ENCODE measurements at regions not wholly inside any gene's neighbourhood (a gene's known extent, or its start where the extent isn't known, plus 50 kb on each side); places are given as distances from the start of the nearest gene placed in this dataset.

- Histone ChIP-seq H3K9ac (ENCODE audit: low read length) (no peak overlapping the region), H3K4me3 (ENCODE audit: low read length) (no peak overlapping the region), H3K79me2 (ENCODE audit: low read length) (no peaks in the 10 kb centered on the region), H3K36me3 (ENCODE audit: low read depth, low read length) (no peaks in the 10 kb centered on the region), H3K4me2 (ENCODE audit: low read length) (no peak overlapping the region), H3K4me1 (ENCODE audit: insufficient read depth, low read length) (no peaks in the 10 kb centered on the region), H3K9me3 (ENCODE audit: low read length) (no peaks in the 10 kb centered on the region), H3K27me3 (ENCODE audit: low read length) (peaks cover 14% of the 10 kb centered on the region; the same call in 1 of the 2 replicates), H3F3A (ENCODE audit: low read length, unreplicated experiment) (no peaks in the 10 kb centered on the region), H3K27ac (ENCODE audit: low read length) (no peak overlapping the region), H4K20me1 (ENCODE audit: low read length) (no peaks in the 10 kb centered on the region), H3K9me2 (replicated peaks; ENCODE audit: low read length) (no peaks in the 10 kb centered on the region), H2AFZ (ENCODE audit: low read length) (no peak overlapping the region)
- TF ChIP-seq EZH2 (IDR thresholded peaks at IDR 0.05; ENCODE audit: low read length, unreplicated experiment) = no peak
- TF ChIP-seq CTCF (conservative IDR thresholded peaks at IDR 0.05; ENCODE audit: low read depth, low read length) = no peak
- TF ChIP-seq EZH2phosphoT487 (IDR thresholded peaks at IDR 0.05; ENCODE audit: borderline replicate concordance, low read length) = no peak
- ChIA-PET POLR2A (ENCODE audit: unreplicated experiment) (no interaction called here), CTCF (no interaction called here)
- no TSS peak for BruUV-seq (replicated peaks)
- intact Hi-C loops (cut with micrococcal nuclease) = no loop called here
- DNase-seq (no peak), ATAC-seq (no peak)
These were observed 135.1 kb upstream of the GPC1 start for GRCh38 chr2:240300261-240300821.

- H3K36me3 ChIP-seq (ENCODE audit: low read depth, low read length) = no peaks in the 10 kb centered on the region
- no peak overlapping the region for H3K27ac ChIP-seq (ENCODE audit: low read length)
- DNase-seq = no peak
- peaks cover 14% of the 10 kb centered on the region; the same call in 1 of the 2 replicates for H3K27me3 ChIP-seq (ENCODE audit: low read length)
- BruUV-seq (replicated peaks) = no TSS peak
- no peaks in the 10 kb centered on the region for H4K20me1 ChIP-seq (ENCODE audit: low read length)
- H3F3A ChIP-seq (ENCODE audit: low read length, unreplicated experiment) = no peaks in the 10 kb centered on the region
- no peak for ATAC-seq
- no peak overlapping the region for H3K4me3 ChIP-seq (ENCODE audit: low read length)
- no peak overlapping the region for H3K9ac ChIP-seq (ENCODE audit: low read length)
- H2AFZ ChIP-seq (ENCODE audit: low read length) = no peak overlapping the region
- CTCF ChIA-PET = no interaction called here
- intact Hi-C loops (cut with micrococcal nuclease) = no loop called here
- POLR2A ChIA-PET (ENCODE audit: unreplicated experiment) = no interaction called here
- H3K9me3 ChIP-seq (ENCODE audit: low read length) = no peaks in the 10 kb centered on the region
- H3K4me2 ChIP-seq (ENCODE audit: low read length) = no peak overlapping the region
- no peaks in the 10 kb centered on the region for H3K79me2 ChIP-seq (ENCODE audit: low read length)
- no peaks in the 10 kb centered on the region for H3K4me1 ChIP-seq (ENCODE audit: insufficient read depth, low read length)
- H3K9me2 ChIP-seq (replicated peaks; ENCODE audit: low read length) = no peaks in the 10 kb centered on the region
- TF ChIP-seq CTCF (conservative IDR thresholded peaks at IDR 0.05; ENCODE audit: low read depth, low read length) (no peak), EZH2phosphoT487 (IDR thresholded peaks at IDR 0.05; ENCODE audit: borderline replicate concordance, low read length) (no peak), EZH2 (IDR thresholded peaks at IDR 0.05; ENCODE audit: low read length, unreplicated experiment) (no peak)
These were observed 134.6 kb upstream of the GPC1 start for GRCh38 chr2:240300840-240301239.

- Histone ChIP-seq H2AFZ (ENCODE audit: low read length) (no peak overlapping the region), H3K4me1 (ENCODE audit: insufficient read depth, low read length) (no peaks in the 10 kb centered on the region), H3K4me3 (ENCODE audit: low read length) (no peak overlapping the region), H3K9me3 (ENCODE audit: low read length) (no peaks in the 10 kb centered on the region), H3F3A (ENCODE audit: low read length, unreplicated experiment) (no peaks in the 10 kb centered on the region), H3K4me2 (ENCODE audit: low read length) (no peak overlapping the region), H3K79me2 (ENCODE audit: low read length) (no peaks in the 10 kb centered on the region), H3K36me3 (ENCODE audit: low read depth, low read length) (no peaks in the 10 kb centered on the region), H3K9me2 (replicated peaks; ENCODE audit: low read length) (no peaks in the 10 kb centered on the region), H3K27ac (ENCODE audit: low read length) (no peak overlapping the region), H3K27me3 (ENCODE audit: low read length) (peaks cover 14% of the 10 kb centered on the region; the same call in 1 of the 2 replicates), H4K20me1 (ENCODE audit: low read length) (no peaks in the 10 kb centered on the region), H3K9ac (ENCODE audit: low read length) (no peak overlapping the region)
- ChIA-PET POLR2A (ENCODE audit: unreplicated experiment) (no interaction called here), CTCF (no interaction called here)
- ATAC-seq (no peak), DNase-seq (no peak)
- no TSS peak for BruUV-seq (replicated peaks)
- intact Hi-C loops (cut with micrococcal nuclease) = no loop called here
- TF ChIP-seq EZH2phosphoT487 (IDR thresholded peaks at IDR 0.05; ENCODE audit: borderline replicate concordance, low read length) (no peak), EZH2 (IDR thresholded peaks at IDR 0.05; ENCODE audit: low read length, unreplicated experiment) (no peak), CTCF (conservative IDR thresholded peaks at IDR 0.05; ENCODE audit: low read depth, low read length) (no peak)
These were observed 134.1 kb upstream of the GPC1 start for GRCh38 chr2:240301256-240301795.
